HG03159 (cell line): ENCODE measurements at regions not wholly inside any gene's neighbourhood (a gene's known extent, or its start where the extent isn't known, plus 50 kb on each side); places are given as distances from the start of the nearest gene placed in this dataset.
"Not testable (repeated sequence)": the region's sequence is repeated elsewhere in the genome, so short reads cannot be mapped to it uniquely, and the experiment has no call there.

Experiments used
- ATAC-seq: cut with Tn5 transposase; IDR thresholded peaks from one replicate; pipeline ENCODE4 v1.9.1; 2021; ENCODE audit warnings: mild to moderate bottlenecking, moderate library complexity; ENCODE audit not compliant: unreplicated experiment

DNA sequence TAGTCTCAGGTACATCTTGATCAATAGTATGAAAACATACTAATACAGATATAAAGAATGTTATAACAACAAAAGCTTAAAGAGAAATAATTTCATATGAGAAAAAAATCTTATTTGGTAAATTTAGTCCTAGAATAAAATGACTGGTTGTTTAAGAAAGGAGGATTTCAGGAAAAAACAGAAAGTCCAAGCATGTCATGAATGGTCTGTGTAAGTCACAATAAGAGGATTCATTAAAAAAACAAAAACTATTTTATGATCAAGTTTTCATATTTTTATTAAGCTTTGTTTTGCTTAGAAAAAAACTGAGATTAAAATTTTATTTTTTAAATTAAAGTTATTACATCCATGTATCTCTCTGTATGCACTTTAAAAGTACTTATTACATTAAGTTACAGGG, 353.9 kb upstream of the SPHKAP start:
- ATAC-seq, result no peak

DNA sequence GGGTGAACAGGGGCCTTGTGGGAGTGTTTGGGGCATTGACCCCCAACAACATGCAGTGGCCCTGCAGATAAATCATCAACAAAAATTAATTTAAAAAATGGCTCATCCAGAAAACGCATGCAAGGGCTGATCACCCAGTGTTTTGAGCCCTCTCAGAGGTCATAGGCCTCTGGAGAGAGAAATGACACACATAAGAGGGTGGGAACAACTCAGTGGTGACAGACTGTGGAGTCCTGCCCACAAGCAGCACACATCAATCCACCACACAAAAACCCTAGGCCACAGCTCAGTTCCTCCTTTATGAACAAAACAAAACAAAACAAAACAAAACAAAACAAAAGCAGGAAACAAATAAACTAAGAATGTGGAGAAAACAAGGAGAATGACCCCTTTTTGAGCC, 351.7 kb upstream of the SPHKAP start:
- ATAC-seq, result no peak

DNA sequence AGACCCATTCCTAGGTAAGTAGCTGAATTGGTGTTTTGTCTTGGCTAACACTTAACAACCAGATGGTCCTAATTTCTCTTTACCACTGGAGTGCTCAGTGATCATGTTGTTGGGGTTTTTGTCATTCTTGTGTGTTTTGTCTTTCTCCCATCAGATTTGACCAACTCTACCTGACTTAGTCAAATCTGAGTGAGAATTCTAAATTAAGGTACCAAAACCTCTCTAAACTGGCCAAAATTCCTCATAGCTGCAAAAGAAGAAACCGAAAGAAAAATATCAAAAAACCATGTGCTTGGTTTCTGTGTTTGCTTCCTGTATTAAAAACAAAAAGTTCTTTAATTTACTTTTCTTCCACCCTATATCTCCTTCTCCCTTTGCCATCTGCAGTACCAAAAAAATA, 350.7 kb upstream of the SPHKAP start:
- no peak for ATAC-seq

DNA sequence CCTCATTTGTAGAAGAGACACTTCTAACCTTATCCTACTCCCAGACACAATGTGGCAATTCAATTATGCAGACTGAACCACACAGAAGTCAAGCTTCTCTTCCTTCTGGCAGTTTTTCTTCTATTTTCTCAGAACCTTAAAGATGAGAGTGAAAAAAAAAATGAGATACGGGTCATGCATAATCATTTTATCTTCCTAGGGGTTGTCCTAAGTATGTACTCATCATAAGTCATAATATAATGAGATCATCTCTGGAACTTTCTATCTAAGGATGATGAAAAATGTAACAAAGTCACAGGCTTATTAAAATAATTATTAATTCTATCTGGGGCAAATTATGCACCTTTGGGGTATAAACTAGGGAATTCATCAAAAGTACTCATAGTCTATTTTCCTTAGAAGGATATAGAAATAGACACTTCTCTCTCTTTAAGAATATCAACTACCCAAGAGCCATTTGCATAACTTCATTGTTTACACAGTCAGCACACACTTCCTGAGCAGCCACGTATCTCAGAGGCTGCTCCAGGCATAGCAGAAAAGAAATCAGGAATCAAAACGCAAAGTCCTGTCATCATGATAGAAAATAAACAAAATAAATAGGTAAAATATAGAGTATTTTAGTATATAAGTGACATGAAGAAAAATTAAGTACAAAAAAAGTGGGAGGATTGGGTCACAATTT, 345.9 kb upstream of the SPHKAP start:
- ATAC-seq, result no peak

DNA sequence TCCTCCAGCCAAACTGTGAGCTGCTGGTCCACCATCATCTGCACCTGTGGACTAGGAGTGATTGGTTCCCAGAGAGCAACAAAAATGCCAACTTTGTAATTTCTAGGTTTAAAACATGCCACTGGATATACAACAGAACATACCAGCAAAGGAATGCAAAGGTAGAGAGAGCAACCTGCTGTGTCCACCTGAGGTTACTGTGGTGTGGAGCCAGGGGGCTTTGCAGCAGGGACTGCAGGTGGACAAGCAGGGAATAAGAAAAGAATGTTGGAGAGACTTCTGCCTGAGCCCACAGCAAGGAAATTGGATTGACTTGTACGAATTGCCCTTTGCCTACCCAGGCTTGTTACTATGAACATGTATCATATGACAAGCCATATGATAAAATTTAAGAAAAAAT, 345.2 kb upstream of the SPHKAP start:
- no peak for ATAC-seq

DNA sequence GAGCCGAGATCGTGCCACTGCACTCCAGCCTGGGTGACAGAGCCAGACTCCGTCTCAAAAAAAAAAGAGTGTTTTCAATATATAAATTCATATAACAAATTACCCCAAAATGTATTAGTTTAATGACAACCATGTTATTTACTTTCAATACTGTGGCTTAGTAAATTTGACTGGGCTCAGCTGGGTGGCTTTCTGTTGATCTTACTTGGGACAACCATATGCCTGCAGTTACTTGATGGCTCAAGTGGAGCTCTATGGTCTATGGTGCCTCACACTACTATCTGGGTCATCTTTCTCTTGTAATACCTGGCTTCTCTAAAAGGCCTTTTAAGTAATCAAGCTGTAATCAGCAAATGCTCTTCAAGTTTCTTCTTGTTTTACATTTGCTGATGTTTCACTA, 341.5 kb upstream of the SPHKAP start:
- ATAC-seq, result no peak

DNA sequence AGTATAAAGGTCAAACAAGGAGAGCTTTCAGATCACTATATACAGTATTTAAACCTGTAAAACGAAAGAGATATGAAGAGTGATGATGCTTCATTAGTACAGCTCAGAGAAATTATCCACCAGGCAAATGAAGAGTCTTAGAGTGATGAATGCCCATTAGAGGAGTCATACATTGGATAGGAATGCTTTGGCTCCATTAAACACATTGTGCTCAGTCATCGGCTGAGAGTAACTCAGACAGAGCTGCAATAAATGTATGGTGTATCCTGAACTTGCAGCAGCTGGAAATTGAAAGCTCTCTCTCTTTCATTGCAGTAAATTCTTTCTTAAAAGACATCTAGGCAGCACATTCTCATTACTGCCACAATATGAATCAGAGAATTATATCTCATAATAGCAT, 340.8 kb upstream of the SPHKAP start:
- no peak for ATAC-seq

DNA sequence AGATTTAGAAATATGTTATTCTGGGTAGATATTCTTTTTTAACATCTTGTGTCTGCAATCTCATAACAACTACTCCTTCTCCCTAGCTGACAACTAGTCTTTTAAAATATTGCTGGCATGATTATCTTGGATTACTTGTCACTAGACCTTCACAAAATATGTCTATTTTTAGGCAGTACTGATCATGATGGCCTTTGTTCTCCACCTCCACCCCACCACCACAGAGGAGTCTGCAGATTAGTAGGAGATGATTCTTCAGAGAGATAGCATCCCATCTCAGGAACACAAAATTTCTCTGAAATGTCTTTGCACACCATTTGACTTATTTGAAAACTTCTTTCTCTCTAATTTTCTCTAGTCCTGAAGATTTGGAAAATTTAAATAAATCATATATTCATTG, 338.1 kb upstream of the SPHKAP start:
- no peak for ATAC-seq

DNA sequence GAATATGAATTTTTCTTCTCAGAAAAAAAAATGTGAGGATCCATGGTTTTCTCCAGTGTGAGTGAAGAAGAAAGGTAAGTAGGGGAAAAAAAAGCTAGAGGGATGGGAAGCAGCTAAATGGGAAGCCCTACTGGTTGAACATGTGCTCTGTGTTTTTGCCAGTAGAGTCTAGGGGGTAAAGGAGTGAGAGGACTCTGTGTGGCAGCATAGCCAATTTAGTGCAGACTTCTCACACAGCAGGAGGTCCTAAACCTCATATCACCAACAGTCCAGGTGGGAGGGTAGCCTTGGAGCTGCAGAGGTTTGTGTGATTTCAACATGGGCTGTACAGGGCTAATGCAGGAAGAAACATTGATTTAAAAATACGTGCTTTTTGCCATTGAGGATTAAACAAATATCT, 334.5 kb upstream of the SPHKAP start:
- ATAC-seq, result no peak

DNA sequence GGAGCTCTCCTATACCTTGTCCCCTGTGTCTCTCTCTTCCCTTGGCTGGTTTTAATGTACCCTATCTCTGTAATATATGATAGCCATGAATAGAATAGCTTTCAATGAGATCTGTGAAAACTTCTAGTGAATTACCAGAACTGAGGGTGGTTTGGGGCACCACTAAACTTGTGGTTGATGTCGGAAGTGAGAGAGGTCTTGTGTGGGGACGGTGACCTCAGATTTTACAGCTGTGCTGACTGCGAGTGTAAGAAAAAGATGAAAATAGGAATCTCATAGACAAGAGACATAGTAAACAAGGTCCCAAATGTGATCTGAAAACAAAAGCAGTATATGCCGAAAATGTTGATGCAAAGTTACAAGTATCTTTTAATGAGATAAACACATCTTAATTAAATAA, 332.0 kb upstream of the SPHKAP start:
- not testable (repeated sequence) for ATAC-seq

DNA sequence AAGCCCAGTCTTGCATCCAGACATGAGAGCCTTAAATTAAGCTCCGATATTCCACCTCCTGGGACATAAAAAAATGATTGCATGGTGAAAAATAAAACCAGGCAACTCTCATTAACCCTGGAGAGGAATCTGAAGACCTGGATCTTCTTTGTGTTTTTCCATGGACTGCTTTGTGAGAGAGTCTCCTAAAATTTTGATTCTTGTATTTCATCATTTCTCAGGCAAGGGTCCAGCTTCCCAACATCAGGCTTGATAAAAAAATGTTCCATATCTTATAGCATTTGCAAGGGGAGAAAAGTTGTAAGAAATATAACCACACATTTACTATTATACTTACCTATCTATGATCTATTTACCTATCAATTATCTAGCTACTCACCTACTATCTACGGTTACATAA, 327.5 kb upstream of the SPHKAP start:
- no peak for ATAC-seq

DNA sequence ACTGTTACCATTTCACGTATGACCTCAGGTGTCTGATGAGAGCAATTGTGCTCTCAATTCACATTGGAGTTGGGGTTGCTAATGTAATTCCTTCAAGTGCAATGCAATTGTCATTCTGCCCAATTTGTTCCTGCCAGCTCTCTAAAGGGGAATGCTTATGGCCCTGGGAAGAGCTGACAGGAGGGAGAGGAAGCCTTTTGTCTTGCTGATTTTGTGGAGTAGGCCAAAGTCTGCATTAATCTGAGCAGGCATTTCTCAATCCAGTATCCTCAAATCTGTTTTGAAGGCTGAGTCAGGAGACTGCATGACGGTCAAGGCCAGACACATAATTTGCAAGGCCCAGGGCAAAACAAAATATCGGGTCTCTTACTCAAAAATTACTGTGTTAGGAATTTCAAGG, 326.4 kb upstream of the SPHKAP start:
- no peak for ATAC-seq

DNA sequence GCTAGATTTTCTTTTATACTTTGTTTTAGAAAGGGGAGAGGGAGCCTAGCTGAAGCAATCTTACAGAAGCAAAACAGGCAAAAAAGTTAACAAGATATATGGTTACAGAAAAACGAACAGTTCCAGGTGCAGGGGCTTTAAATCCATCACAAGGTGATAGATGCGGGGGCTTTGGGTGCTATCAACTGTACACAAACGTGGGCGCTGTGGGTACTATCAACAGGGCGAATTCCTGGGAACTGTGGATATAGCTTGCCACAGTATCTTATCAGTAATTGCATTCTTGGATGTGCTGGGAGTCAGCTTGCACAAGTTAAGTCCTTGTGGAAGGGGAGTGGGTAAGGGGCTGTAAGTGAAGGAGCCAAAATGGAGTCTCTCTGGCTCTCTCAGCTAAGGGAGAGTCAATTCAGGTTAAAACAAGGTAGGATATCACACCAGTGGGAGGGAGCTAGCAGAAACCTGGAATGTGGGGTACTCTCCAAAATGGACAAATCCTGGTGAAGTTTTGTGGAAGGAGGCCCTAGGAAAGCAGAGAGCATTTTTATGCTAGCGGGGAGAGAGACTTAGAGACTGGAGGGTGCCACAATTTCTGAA, 325.8 kb upstream of the SPHKAP start:
- ATAC-seq, result no peak

DNA sequence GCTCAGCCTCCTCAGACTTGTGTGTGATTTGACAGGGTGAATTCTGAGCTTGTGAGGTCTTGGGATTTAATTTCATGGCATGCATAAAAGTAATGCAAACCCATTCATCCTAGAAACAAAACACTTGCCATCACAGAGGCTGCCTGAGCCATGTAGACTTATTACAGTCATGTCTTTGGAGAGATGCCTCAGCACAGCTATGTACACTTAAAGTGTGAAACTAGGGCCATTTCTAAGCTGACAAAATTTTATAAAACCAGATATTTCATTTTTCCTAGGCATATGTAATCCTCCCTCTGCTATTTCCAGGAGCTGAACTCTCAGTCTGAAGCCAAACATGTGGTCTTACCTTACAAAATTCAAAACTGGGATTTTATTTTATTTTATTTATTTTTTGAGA, 322.2 kb upstream of the SPHKAP start:
- no peak for ATAC-seq

DNA sequence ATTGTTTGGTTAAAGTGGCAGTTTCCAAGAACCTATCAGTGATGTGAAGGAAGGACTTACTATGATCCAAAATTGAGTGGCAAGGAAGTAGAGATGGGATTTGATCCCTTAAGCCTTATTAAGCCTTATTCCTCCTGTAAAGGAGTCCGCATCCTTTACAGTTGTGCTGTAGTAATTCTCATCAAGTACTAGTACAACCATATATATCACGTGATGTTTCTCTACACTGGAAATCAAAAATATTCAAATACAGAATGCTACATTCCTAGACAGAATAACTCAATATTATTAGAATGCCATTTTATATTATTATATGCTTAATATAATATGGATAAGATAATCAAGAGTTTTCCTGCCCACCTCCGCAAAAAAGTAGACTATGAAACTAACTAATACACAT, 312.4 kb upstream of the SPHKAP start:
- no peak for ATAC-seq

DNA sequence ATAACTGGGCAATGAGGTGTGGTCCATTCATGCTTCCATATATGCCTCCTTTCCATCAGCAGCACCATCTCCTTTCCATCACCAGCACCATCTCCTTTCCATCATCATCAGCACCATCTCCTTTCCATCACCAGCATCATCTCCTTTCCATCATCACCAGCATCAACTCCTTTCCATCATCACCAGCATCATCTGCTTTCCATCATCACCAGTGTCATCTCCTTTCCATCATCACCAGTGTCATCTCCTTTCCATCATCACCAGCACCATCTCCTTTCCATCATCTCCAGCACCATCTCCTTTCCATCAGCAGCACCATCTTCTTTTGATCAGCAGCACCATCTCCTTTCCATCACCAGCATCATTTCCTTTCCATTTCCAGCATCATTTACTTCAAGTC, 297.5 kb upstream of the SPHKAP start:
- no peak for ATAC-seq

DNA sequence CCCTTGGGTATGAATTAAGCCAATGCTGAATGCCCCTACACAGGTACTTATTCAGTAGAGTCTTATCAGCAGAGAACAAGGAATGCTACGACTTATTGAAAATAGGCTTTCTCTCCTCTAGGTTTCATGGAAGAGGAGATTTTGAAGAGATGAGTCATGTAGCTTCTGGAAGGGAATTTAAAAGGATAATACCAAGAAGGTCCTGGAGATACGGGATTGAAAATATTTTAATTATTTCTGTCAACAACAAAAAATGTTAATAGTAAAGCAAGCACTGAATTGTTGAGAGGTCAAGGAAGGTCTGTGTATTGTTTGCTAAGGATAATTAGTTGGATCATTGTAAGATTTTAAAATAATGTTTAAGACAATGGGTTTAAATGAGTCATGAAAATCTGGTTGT, 293.0 kb upstream of the SPHKAP start:
- ATAC-seq, result no peak

DNA sequence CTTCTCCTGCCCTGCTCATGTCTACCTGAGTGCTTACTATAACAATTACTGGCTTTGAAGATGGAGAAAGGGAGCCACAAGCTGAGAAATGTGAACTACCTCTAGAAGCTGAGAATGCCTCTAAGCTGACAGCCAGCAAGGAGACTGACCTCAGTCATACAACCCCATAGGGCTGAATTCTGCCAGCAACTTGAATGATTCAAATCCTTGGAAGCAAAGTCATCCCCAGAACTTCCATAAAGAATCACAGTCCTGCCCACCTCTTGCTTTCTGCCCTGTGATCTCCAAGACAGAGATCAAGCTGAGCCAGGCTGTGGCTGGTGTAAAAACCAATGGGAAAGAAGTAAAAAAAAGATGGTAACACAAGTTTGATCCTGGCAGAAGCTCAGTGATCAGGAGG, 288.2 kb upstream of the SPHKAP start:
- no peak for ATAC-seq

DNA sequence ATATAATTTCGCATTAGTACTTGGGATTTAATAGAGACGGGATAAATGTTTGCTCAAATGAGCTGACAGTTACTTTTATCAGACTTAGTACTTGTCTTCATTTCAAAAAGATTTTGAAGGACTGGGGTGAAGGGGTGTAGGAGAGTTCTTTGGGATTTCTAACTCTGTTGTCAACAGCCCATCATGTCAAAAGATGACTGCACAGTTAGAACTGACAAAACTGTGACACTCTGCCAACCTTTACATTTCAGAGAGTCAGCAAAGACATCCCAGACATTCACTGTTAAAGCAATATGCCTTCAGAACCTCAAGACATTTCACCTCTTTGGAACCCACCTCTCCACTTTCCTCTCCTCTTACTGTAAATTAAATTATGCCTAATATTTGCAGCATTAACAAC, 285.4 kb upstream of the SPHKAP start:
- no peak for ATAC-seq

DNA sequence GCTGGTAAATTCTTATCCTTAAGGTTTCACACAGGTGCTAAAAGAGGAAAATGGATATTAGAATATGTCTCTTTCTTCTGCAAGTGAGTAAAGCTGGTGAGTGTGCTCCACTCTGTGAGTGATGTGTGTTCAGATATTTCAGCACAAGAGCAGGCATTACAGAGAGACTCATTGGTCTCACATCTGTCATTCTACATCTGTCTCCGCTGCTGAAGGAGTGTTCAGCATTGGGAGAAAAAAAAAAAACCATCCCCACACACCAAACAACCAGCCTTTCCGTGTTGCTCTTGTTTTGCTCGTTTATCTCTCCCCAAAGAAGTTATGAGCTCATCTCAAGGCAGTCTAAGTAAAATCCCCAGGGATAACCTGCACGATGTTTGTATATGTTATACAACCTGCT, 283.9 kb upstream of the SPHKAP start:
- no peak for ATAC-seq

DNA sequence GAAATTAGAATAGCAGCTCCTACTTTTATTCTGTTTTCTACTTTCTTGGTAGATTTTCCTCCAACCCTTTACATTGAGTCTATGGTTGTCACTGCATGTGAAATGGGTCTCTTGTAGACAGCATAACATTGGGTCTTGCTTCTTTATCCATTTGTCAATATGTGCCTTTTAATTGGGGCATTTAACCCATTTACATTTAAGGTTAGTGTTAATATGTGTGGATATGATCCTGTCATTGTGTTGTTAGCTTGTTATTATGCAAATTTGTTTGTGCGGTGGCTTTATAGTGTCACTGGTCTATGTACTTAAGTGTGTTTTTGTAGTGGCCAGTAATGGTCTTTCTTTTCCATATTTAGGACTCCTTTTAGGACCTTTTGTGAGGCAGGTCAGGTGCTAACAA, 276.9 kb upstream of the SPHKAP start:
- no peak for ATAC-seq

DNA sequence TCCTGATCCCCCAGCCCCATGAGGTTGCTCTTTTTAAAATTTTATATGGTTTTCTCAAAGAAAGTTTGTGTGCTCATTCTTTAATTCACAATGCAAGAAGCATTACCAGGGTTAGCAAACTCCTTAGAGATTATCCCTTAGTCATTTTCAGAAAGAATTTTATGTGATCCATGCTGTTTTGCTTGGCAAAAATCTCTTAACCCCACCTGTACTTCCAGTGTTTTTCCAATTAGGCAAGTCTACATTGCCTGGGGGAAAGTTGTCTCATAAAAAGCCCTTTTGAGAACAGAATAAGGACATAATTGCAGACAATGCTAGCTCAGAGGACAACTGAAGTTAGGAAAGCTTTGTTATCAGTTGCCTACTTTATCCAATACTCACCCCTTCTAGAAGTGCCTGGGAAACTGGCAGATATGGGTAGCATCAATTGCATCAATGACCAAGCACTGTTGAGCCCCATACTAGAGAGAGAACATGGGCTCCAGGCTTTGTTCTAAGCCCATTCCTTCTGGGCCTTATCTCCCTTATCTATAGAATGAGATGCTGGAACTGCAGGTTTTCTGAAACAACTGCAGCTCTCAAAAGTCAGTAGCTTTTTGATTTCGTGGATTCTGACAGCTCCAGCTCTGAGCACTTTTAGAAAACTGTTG, 265.9 kb upstream of the SPHKAP start:
- ATAC-seq, result no peak

DNA sequence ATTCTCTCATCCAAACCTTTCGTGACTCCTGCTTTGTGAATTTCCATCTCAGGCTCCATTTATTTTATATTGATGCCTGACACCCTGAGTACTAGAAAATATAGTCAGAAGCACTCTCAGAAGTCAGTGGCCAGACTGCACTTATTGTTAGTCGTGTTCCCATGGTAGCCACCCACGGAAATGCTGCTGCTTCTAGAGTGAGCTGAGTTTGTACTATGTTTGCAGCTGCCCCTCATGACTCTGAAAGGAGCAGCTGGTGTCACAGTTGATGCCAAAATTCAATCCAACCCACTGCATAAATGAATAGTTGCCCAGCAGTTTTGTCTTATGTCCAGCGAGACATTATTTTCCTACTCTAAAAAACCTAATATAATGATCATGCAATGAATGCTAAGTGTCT, 265.2 kb upstream of the SPHKAP start:
- ATAC-seq, result no peak
